HG02759 (cell line): ENCODE measurements at regions not wholly inside any gene's neighbourhood (a gene's known extent, or its start where the extent isn't known, plus 50 kb on each side); places are given as distances from the start of the nearest gene placed in this dataset.
"Not testable (repeated sequence)": the region's sequence is repeated elsewhere in the genome, so short reads cannot be mapped to it uniquely, and the experiment has no call there.

Source experiments
- ATAC-seq: cut with Tn5 transposase; IDR thresholded peaks from one replicate; pipeline ENCODE4 v1.9.1; 2021; ENCODE audit warnings: mild to moderate bottlenecking, moderate library complexity; ENCODE audit not compliant: unreplicated experiment

DNA sequence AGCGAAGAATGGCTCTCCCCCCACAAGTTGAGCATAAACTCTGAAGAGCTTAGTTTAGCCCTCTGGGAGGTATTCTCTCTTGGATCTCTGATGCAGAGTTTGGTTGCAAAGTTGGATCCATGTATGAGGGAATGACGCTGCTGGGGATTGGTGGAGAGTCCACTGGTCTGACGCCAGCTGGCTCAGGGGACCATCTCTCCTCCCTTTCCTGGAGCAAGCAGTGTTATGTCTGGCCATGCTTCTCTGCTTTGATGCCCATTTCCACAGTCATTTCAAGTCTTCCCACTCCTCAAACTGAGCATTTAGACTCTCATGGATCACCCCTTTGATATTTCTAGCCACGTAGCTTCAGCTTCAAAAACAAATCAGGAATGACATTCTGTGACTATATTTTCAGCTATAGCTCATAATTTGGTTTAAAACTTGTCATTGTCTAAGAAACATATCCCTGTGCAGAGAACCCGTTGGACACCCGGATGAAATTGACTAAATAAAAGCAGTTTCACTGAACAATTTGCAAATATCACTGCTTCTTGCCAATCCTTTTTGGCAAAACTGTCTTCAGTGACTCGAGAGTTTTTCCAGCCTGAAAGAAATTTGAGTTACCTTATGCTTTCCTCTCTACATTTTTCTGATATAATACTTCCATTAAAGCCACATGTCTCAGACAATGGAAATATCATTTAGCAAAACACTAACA, 193.4 kb upstream of the CDH11 start:
- ATAC-seq: no peak

DNA sequence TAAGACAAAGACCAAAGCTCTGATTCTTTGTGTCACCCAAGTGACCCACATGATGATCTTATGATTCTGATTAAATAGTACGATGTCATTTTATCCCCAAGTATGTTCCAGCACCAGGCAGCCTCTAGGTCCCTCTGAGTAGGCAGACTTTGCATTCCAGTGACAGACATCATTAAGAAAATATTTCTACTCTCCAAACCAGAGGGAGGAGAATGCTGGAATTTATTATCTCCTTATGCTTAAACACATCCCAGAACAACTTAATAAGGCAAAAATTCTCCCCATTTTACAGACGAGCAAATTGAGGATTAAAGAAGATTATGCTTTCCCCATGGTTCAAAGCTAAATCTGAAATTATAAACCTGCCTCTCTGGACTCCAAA, 192.8 kb upstream of the CDH11 start:
- ATAC-seq: no peak

DNA sequence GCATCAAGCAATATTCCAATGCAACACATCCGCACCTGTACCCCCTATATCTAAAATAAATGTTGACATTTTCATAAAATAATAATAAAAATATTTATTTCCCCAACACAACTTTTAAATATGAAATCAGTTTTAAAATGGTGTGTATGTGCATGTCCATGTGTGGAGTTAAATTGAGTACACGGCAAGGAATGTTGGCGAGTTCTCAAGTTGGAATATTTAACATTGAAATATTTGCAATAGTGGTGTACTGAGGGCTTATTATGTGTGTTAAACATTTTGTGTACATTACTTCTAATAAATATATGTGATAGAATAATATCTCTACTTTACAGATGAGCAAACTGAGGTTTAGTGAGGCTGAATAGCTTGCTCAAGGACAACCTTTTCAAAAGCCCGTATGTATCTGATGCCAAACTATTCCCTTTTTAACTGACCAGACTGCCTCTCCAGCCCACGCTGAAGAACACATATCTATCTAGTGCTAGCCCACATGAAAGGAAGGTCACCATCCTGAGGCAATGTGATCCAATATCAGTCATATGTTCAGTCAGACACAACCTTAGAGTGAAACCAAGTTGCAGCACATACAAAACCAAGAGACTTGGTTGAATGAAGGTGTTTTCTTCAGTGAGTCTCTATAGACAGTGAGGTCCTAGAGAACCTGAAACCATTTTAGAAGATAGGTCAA, 192.2 kb upstream of the CDH11 start:
- no peak for ATAC-seq

DNA sequence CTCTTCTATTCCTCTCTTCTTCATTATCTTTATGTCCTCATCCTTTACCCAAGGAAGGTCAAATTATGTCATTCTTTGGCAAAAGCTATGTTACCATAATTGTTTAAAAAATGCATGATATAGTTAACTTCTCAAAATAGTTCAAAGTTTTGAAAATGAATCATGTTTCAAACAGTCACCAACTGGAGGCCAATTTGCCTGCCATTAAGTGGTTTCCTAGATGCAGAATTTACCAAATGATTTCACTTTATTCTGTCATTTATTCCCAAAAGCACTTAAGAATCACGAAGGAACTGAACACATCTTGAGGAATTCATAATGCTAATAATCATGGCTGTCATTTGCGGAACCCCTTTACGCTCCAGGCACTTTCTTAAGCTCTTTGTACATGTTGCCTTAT, 190.9 kb upstream of the CDH11 start:
- ATAC-seq: no peak

DNA sequence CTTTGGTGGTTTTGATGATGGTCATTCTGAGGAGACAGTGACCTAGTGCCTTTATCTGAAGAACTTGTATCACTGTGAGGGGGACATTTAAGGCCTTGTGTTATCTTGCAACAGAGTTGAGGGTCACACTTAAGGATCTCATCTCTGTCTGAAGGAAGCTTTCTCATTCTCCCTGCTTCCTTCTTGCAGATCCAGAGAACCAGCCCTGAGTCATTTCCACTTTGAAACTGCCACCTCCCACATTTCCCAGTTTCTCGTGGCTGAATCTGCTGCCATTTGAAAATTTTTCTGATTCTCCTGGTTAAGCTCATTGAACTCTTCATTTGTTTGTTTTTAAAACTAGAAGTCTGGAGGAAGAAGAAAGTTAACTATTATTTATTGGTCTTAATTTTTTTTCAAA, 190.2 kb upstream of the CDH11 start:
- ATAC-seq: no peak

DNA sequence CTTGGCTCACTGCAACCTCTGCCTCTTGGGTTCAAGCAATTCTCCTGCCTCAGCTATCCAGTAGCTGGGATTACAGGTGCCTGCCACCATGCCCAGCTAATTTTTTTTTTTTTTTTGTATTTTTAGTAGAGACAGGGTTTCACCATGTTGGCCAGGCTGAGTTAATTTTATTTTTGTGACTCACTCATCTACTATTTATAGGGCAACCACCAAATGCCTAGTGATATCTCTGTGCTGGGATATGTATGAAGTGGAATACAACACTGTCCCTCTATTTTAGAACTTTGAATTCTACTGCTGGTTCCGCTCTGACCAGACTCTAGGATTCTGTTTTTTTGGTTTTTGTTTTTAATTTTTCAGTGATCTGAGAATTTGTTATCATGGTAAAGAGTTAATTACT, 188.6 kb upstream of the CDH11 start:
- not testable (repeated sequence) for ATAC-seq

DNA sequence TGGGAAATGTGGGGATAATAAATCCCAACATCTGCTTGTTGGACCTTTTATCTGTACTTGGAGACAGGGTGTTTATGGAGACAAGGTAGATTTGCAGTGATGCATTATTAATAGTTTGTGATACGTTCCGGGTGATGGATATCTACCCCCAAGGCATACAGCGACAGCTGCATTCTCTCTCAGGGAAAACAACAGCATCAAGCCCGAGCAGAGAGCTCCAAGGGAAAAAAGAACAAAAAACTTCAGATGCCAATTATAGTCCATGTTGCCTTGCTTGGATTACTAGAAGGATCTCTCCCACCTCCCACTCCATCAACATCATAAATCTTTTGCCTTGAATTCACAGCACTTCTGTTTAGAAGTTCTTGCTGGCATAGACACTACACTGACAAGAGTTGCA, 187.5 kb upstream of the CDH11 start:
- no peak for ATAC-seq

DNA sequence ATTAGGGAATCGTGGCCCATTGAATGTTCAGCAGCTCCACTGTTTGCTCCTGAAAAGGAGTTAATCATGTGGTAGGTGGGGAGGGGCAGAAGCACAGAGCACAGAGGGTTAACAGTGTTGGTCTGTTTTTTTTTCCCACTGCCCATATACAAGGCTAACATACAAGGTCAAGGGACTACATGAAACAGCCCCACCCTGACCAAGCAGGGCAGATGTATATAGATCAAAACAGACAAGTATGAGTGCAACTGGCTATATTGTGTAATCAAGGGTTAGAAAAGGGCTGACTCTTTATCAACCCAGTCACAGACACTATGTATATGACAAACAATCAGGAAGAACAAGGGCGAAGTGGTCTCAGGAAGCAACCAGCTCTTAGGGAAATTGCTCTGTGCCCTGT, 186.6 kb upstream of the CDH11 start:
- ATAC-seq: no peak

DNA sequence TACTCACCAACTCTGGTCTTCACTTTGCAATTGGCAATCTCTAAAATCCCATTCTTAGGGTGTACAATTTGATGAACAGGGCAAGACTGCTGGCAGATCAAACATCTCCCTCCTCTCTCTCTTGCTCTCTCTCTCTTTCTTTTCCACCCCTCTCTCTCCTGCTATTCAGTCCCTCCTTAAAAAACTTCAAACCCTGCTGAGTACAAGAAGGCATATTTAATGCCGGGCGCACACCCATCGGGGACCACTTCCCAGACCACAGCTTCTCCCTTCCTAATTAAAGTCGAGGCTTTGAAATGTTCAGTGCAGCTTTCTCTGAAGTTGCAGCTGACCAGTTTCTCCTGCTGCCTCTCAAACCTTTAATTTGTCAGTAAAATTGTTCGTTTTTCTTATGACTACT, 185.4 kb upstream of the CDH11 start:
- ATAC-seq: no peak

DNA sequence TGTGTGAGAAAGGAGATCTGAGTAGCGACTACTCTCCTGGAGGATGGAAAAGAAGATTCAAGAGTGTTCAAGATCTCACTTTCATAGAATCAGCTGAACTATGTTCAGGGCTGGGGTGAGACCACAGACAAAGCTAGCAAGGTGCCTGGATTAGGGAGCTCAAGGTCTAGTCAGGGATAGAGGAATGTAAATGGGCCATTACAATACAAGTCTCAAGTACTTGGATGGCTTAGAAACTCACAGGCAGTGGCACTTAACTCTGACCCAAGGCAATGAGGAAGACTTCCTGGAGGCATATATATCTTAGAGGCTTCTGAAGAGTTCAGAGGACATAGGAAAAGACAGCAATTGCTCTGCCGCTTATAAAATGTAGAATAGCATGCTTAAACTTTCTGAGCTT, 184.9 kb upstream of the CDH11 start:
- no peak for ATAC-seq

DNA sequence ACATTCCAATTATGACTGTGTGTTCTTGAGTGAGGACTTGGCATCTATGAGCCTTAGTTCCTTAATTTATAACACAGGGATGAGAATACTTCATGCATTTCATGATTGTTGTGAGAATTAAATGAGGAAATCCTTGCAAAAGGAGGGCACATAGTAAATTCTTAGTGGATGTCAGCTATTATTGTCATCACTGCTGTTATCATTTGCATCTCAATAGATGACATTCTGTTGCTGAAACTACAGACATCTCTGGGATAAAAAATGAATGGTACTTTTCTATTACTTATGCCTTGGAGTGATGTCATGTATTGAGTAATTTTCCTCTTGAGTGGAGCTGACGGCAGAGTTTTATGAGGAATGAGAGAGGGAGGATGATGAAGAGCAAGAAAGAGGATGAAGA, 184.4 kb upstream of the CDH11 start:
- ATAC-seq: no peak

DNA sequence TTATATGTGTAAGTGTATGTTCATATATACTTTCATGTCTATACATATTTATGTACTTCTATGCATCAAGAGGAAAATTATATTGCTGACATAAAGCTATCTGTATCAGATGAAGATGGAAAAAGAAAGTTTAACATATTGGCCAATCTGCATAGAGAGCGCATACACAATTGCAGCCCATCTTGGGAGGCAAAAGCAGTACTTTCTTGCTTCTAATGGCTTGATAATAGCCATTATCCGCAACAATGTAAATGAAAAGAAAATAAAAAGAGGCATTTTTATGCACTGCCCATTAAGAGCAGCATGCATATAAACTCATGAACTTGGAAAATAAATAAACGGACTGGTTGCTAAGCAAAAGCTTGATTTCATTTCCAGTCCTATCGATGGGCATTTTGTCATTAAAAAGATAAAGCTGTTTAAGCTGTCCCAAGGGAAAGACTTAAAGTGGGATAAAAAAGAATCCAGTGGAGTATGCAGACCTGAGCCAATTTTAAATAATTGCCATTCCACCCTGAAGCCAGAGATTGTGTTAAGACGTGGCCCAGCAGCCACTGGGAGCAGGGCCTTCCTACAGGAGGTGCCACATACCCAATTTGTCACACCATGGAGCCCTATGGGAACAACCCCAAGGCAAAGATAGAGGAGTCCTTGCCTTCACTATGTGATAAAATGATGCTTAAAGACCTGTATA, 183.6 kb upstream of the CDH11 start:
- no peak for ATAC-seq

DNA sequence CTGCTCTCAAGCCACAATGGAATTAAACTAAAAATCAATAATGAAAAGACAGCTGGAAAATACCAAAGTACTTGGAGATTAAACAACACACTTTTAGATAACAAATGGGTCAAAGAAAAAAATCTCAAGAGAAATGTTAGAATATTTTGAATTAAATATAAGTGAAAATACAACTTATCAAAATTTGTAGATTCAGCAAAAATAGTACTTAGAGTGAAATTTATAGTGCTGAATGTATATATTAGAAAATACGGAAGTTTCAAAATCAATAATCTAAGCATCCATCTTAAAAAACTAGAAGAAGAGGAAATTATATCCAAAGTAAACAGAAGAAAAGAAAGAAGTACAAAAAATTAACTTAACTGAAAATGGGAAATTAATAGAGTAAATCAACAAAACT, 179.2 kb upstream of the CDH11 start:
- no peak for ATAC-seq

DNA sequence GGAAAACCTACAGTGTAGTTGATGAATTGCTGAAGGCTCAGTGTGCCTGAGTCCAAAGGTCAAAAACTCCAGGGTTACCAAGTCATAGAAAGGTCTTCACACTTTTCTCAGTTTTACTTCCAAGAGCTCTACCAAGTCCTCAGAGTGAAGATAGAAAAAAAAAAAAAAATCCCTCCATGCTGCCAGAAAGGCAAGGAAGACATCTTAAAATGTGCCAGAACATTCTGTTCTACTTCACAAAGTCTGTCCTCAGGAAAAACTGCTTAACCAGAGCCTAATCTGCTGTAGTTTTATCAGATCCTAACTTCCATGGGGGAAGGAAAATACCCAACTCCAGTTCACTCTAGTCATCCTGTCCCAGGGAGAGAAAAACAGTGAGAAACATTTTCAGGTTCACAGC, 175.6 kb upstream of the CDH11 start:
- no peak for ATAC-seq

DNA sequence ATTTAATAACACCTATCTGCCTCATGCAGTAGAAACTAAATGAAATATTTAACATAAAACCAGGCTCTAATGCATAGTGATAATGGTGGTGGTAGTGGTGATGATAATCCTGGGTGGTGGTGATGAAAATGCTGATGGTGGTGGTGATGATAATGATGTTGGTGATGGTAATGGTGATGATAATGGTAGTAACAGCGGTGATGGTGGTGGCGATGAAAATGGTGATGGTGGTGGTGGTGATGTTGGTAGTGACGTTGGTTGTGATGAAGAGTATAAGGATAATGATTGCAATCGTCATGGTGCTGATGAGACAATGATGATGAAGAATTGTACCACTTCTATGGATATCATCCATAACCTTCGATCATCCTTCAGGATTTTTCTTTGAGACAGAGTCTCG, 173.7 kb upstream of the CDH11 start:
- no peak for ATAC-seq

DNA sequence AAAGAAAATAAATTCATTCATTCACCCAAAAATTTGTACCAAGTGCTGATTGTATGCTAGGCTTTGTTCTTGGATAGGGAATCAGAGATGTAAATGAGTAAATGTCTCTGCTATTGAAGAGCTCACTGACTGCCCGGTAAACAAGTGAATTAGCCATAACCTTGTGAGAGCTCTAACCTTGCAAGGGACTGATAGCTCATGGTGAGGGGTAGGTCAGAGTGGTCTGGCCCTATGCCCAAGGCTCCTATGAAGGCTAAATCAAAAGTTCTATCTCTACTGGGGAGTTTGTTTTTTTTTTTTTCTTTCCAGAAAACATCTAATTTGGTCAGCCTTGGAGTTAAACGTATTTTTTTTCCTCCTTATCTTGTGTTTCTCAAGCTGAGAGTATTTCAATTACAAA, 172.8 kb upstream of the CDH11 start:
- no peak for ATAC-seq

DNA sequence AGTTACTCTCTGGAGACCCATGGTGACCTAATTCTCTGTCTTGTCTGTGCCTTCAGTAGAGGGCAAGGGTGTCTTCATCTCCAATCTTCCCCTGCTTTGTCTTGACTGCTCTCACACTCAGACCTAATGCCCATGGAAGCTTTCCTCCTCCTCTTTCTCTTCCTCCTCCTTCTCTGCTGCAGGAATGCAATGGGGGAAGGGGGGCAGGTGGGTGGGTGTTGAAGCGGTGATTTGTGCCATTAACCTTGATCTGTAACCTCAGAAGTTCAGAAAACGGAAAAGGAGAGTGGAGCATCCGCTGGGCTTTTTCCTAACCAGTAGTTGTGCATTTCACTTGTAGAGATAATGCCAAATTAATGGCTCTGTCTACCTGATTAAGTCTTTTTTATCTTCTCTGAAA, 172.3 kb upstream of the CDH11 start:
- no peak for ATAC-seq

DNA sequence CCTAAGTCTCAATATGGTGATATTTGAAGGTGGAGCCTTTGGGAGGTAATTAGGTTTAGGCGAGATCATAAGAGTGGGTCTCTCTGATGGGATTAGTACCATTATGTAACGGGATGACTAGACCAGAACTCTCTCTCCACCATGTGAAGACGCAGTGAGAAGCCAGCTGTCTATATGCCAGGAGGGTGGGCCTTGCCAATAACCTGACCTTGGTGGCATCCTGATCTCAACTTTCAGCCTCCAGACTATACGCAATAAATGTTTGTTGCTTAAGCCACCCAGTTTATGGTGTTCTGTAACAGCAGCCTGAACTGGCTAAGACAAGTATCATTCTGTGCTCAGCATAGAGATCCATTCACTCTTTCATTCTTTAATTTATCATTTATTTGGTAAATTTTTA, 167.2 kb upstream of the CDH11 start:
- ATAC-seq: no peak

DNA sequence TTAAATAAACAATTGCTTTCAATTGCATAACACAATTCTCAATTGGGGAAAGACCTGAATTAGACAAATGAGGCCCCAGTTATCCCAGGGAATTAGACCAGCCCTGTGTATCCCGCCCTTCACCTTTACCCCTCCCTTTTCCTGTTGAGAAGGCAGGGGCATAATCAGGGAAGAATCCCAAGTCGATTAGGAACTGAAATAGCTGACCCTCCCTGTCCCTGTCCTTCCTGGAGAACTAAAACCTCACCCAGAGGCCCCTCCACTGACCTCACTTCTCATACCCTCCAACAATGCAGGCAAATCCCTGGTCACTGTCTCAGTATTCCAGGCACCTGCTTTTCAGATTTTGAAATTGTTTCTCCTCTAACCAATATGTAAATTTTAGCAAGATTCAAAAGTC, 165.4 kb upstream of the CDH11 start:
- ATAC-seq: no peak

DNA sequence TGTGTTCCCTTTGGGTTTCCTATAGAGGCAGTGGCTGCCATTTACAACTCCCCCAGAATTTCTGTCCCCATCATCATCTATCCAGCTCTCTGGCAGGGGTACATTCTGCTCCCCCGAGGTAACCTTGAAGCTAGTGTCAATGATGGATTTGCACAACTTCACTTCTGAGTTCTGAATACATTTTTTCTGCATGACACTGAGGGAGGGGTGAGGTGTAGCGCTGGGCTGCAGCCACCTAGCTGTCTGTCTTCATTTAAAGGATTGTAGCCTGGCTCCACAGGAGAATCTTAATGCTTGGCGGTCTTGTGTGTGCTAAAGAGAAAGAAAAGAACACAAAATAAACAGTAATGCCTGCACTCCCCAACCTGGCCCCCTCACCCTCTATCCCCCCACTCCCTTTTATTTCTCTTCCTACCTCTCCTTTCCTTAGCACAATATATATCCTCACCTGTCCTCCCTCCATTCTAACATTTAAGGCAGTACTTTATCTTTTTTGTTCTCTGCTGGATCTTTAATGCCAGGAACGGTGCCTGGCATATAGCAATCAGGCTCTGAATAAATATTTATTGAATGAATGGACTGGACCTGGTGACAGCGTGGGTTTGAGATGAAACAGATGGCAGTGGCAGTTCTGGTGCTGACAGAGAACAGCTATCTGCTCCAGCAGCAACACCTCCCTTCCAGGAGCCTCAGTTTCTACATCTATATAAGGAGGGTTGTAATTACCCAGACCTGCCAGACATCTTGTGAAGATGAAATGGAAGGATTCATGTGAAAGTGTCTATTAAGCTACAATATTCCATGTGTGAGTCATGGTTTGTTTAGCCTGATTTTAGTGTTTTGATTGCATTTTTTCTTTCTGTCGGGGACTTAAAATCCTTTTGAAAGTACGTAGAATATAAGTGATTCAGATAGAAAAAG, 163.5 kb upstream of the CDH11 start:
- ATAC-seq: no peak

DNA sequence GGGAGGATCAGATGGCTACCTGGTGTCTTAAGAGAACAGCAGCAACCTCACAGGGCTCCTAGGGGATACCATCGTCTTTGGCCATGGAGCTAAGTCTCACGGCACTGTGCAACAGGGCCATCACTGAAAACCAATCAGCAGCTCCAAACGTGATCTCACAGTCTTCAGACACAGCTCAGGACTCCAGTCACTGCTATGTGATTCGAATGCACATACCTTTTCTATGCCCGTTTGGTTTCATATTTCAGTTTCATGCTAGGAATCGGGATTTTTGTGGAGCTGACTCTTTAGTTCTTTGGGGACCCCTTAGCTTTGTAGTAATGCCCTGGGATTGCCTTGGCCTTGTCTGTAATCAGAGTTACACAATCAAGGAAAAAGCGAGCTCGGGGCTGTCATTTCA, 162.8 kb upstream of the CDH11 start:
- no peak for ATAC-seq
